ENCODE measurements at regions not wholly inside any gene's neighbourhood (a gene's known extent, or its start where the extent isn't known, plus 50 kb on each side); places are given as distances from the start of the nearest gene placed in this dataset.

- Histone ChIP-seq H3K36me3 (no peaks in the 10 kb centered on the region), H3K4me1 (no peaks in the 10 kb centered on the region), H3K9me3 (no peaks in the 10 kb centered on the region), H3K27ac (no peak overlapping the region), H3K4me3 (replicated peaks in 1 of 3) (no peak overlapping the region), H3K27me3 (no peaks in the 10 kb centered on the region)
- TF ChIP-seq, protein P1, sequence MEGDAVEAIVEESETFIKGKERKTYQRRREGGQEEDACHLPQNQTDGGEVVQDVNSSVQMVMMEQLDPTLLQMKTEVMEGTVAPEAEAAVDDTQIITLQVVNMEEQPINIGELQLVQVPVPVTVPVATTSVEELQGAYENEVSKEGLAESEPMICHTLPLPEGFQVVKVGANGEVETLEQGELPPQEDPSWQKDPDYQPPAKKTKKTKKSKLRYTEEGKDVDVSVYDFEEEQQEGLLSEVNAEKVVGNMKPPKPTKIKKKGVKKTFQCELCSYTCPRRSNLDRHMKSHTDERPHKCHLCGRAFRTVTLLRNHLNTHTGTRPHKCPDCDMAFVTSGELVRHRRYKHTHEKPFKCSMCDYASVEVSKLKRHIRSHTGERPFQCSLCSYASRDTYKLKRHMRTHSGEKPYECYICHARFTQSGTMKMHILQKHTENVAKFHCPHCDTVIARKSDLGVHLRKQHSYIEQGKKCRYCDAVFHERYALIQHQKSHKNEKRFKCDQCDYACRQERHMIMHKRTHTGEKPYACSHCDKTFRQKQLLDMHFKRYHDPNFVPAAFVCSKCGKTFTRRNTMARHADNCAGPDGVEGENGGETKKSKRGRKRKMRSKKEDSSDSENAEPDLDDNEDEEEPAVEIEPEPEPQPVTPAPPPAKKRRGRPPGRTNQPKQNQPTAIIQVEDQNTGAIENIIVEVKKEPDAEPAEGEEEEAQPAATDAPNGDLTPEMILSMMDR (IDR thresholded peaks at IDR 0.05) = no peak
- no peak for TF ChIP-seq POLR2A (IDR thresholded peaks at IDR 0.05)
- intact Hi-C loops (cut with DNase I) = no loop called here
- 69 to 71% methylated on average over 10 of the region's 11 CpGs for WGBS, 2 donors
- no peak for DNase-seq
Measured at GRCh38 chr9:12955510-12956163, 180.8 kb downstream of the LURAP1L start.

DNA sequence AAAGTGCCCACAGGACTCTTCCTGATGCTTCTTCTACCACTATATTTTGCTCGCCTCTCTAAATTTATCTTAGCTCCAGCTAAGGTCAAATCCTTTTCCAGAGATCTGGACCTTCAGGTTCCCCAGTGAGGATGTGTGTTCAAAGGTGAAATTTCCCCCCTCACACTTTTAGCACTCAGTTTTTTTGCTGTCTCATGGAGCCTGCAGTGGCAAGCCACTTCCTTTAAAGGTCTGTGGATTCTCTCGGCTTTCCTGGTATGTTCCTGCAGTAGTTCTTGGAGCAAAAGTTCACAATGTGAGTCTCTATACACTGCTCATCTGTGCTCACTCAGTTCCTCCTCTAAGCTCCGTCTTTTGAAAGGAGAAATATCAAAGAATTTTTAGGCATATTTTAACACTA is 181.4 kb downstream of the LURAP1L start:
- no peak for DNase-seq
- Histone ChIP-seq H3K9me3 (no peaks in the 10 kb centered on the region), H3K27me3 (no peaks in the 10 kb centered on the region), H3K4me1 (no peaks in the 10 kb centered on the region), H3K4me3 (replicated peaks in 1 of 3) (no peak overlapping the region), H3K27ac (no peak overlapping the region), H3K36me3 (no peaks in the 10 kb centered on the region)
- intact Hi-C loops (cut with DNase I) = no loop called here
- 36 to 72% methylated on average over 3 of the region's 3 CpGs for WGBS, 2 donors
- TF ChIP-seq, protein P1 (IDR thresholded peaks at IDR 0.05) = no peak
- TF ChIP-seq POLR2A (IDR thresholded peaks at IDR 0.05) = no peak

DNA sequence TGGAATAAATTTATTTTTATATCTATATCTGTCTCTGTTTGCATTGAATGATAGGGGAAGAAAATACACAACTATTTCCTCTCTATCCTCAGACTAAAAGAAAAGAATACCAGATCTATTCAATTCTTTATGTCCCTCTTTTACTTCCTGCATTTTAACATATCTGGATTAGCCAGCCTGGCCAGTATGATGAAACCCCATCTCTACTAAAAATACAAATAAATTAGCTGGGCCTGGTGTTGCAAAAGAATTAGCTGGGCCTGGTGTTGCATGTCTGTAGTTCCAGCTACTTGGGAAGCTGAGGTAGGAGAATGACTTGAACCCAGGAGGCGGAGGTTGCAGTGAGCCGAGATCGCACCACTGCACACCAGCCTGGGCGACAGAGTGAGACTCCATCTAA is 182.0 kb downstream of the LURAP1L start:
- TF ChIP-seq, protein P1 (IDR thresholded peaks at IDR 0.05) = no peak
- TF ChIP-seq POLR2A (IDR thresholded peaks at IDR 0.05) = no peak
- Histone ChIP-seq H3K9me3 (no peaks in the 10 kb centered on the region), H3K4me1 (no peaks in the 10 kb centered on the region), H3K4me3 (replicated peaks in 1 of 3) (no peak overlapping the region), H3K36me3 (no peaks in the 10 kb centered on the region), H3K27me3 (no peaks in the 10 kb centered on the region), H3K27ac (no peak overlapping the region)
- no peak for DNase-seq
- 95% methylated on average over 4 of the region's 4 CpGs for WGBS, 2 donors
- intact Hi-C loops (cut with DNase I) = no loop called here

- H3K27me3 ChIP-seq = no peaks in the 10 kb centered on the region
- no peaks in the 10 kb centered on the region for H3K4me1 ChIP-seq
- DNase-seq = no peak
- 93 to 97% methylated on average over 3 of the region's 3 CpGs for WGBS, 2 donors
- intact Hi-C loops (cut with DNase I) = no loop called here
- no peaks in the 10 kb centered on the region for H3K9me3 ChIP-seq
- H3K36me3 ChIP-seq = no peaks in the 10 kb centered on the region
- H3K4me3 ChIP-seq (replicated peaks in 1 of 3) = no peak overlapping the region
- TF ChIP-seq, protein P1 (IDR thresholded peaks at IDR 0.05) = no peak
- TF ChIP-seq POLR2A (IDR thresholded peaks at IDR 0.05) = no peak
- H3K27ac ChIP-seq = no peak overlapping the region
Measured at GRCh38 chr9:12958279-12958678, 183.5 kb downstream of the LURAP1L start.

DNA sequence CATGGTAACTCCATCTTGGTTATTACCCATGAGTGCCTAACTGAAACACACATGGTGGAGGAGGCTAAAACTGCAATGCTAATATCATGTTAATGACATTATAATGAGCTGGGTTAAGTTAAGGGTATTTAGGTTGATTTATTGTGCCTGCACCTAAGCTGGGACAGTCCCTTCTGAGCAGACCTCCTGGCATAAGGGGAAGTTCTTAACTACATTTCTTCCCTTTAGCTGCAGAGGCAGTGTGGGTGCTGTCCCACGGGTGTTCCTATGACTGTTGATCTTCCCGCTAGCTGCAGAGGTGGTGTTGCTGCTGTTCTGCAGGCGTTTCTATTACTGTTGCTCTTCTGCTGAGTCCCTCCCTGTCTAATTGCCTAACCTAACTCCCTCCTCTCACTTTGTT is 183.9 kb downstream of the LURAP1L start:
- H3K27me3 ChIP-seq = no peaks in the 10 kb centered on the region
- DNase-seq = no peak
- 65% methylated on average over 3 of the region's 3 CpGs for WGBS, 2 donors
- H3K27ac ChIP-seq = no peak overlapping the region
- intact Hi-C loops (cut with DNase I) = no loop called here
- TF ChIP-seq, protein P1 (IDR thresholded peaks at IDR 0.05) = no peak
- no peak for TF ChIP-seq POLR2A (IDR thresholded peaks at IDR 0.05)
- no peaks in the 10 kb centered on the region for H3K4me1 ChIP-seq
- H3K36me3 ChIP-seq = no peaks in the 10 kb centered on the region
- H3K9me3 ChIP-seq = no peaks in the 10 kb centered on the region
- no peak overlapping the region for H3K4me3 ChIP-seq (replicated peaks in 1 of 3)

Measured in thyroid gland (tissue), 4 donors.